IMR-90 (cell line): ENCODE measurements at regions not wholly inside any gene's neighbourhood (a gene's known extent, or its start where the extent isn't known, plus 50 kb on each side); places are given as distances from the start of the nearest gene placed in this dataset.

Source experiments
- ATAC-seq: fragments of 200-7000 bp; cut with Tn5 transposase; 2 replicates; pipeline ENCODE4 v1.9.1; 2020; ENCODE audit warnings: low read depth, mild to moderate bottlenecking, moderate library complexity
- BruUV-seq: library from RNA; stranded (reverse); fragments of 400-500 nt; replicated peaks from 2 replicates; lab custom pipeline; 2021; lab: Mats Ljungman, UMichigan
- CTCF ChIA-PET: fragments of 300-600 bp; formaldehyde crosslinking; extraction: SDS; loops from one replicate; lab custom pipeline; 2021; ENCODE audit warnings: antibody characterized with exemption; lab: Yijun Ruan, JAX
- POLR2A ChIA-PET: fragments of 300-600 bp; sonication (Branson Sonifier 250); formaldehyde crosslinking; loops from one replicate; lab custom pipeline; 2022; ENCODE audit warnings: antibody characterized with exemption; ENCODE audit not compliant: unreplicated experiment; lab: Charles Lee
- DNase-seq: peaks from one replicate; pipeline ENCODE4 v3.0.0; 2013
- H2AFZ ChIP-seq: replicated peaks from 2 replicates; pipeline ENCODE3; 2013; ENCODE audit warnings: low read length, mild to moderate bottlenecking; ENCODE audit not compliant: poor library complexity
- H2AK5ac ChIP-seq: 2 replicates; pipeline ENCODE4 v1.6.1; 2013; ENCODE audit warnings: low read depth, low read length, inconsistent platforms
- H2AK9ac ChIP-seq: replicated peaks from 2 replicates; pipeline ENCODE3; 2013; ENCODE audit warnings: mild to moderate bottlenecking, low read depth, low read length, moderate library complexity; ENCODE audit not compliant: poor library complexity
- H2BK120ac ChIP-seq: 2 replicates; pipeline ENCODE4 v1.6.1; 2013; ENCODE audit warnings: low read depth, low read length, inconsistent platforms
- H2BK15ac ChIP-seq: 3 replicates; pipeline ENCODE4 v1.6.1; 2013; ENCODE audit warnings: low read depth, low read length, inconsistent platforms
- H2BK20ac ChIP-seq: 2 replicates; pipeline ENCODE4 v1.6.1; 2013; ENCODE audit warnings: low read depth, mild to moderate bottlenecking, inconsistent platforms, low read length, moderate library complexity
- H2BK5ac ChIP-seq: 2 replicates; pipeline ENCODE4 v1.6.1; 2013; ENCODE audit warnings: mild to moderate bottlenecking, low read depth, low read length, inconsistent platforms; ENCODE audit not compliant: poor library complexity, severe bottlenecking
- H3K14ac ChIP-seq: replicated peaks from 2 replicates; pipeline ENCODE4 v1.6.1; 2013; ENCODE audit warnings: low read depth, low read length, inconsistent platforms
- H3K18ac ChIP-seq: 2 replicates; pipeline ENCODE4 v1.6.1; 2013; ENCODE audit warnings: low read depth, low read length, control low read depth
- H3K23ac ChIP-seq: 2 replicates; pipeline ENCODE4 v1.6.1; 2013; ENCODE audit warnings: low read depth, low read length, inconsistent platforms
- H3K27ac ChIP-seq: 2 replicates; pipeline ENCODE4 v1.5.1; 2013; ENCODE audit warnings: mild to moderate bottlenecking, control low read depth, low read length; ENCODE audit not compliant: insufficient read depth
- H3K27me3 ChIP-seq: 2 replicates; pipeline ENCODE4 v1.6.1; 2013; ENCODE audit warnings: low read length; ENCODE audit not compliant: control insufficient read depth, insufficient read depth
- H3K36me3 ChIP-seq: 2 replicates; pipeline ENCODE4 v1.6.1; 2013; ENCODE audit warnings: low read length, mixed read lengths; ENCODE audit not compliant: control insufficient read depth, insufficient read depth
- H3K4ac ChIP-seq: 2 replicates; pipeline ENCODE4 v1.6.1; 2013; ENCODE audit warnings: low read depth, low read length, inconsistent platforms
- H3K4me1 ChIP-seq: 2 replicates; pipeline ENCODE4 v1.6.1; 2013; ENCODE audit warnings: low read length, mixed read lengths; ENCODE audit not compliant: control insufficient read depth, insufficient read depth
- H3K4me2 ChIP-seq: 2 replicates; pipeline ENCODE4 v1.6.1; 2013; ENCODE audit warnings: low read depth, mild to moderate bottlenecking, control low read depth, low read length, moderate library complexity
- H3K4me3 ChIP-seq: 2 replicates; pipeline ENCODE4 v1.5.1; 2013; ENCODE audit warnings: low read depth, mild to moderate bottlenecking, control low read depth, low read length, moderate library complexity; ENCODE audit not compliant: insufficient read depth
- H3K56ac ChIP-seq: 2 replicates; pipeline ENCODE4 v1.6.1; 2013; ENCODE audit warnings: low read length, inconsistent platforms; ENCODE audit not compliant: insufficient read depth; ENCODE audit errors: extremely low read depth
- H3K79me1 ChIP-seq, 2 experiments: 2 replicates each; pipeline ENCODE4 v1.6.1; 2013; ENCODE audit warnings: low read length in 2 of 2, inconsistent platforms in 1 of 2, low read depth in 1 of 2
- H3K9ac ChIP-seq: 2 replicates; pipeline ENCODE4 v1.6.1; 2013; ENCODE audit warnings: low read depth, low read length, control low read depth
- H3K9me1 ChIP-seq: 2 replicates; pipeline ENCODE4 v1.6.1; 2013; ENCODE audit warnings: low read length, inconsistent platforms; ENCODE audit not compliant: insufficient read depth
- H3K9me3 ChIP-seq: 2 replicates; pipeline ENCODE4 v1.6.1; 2013; ENCODE audit warnings: low read length; ENCODE audit not compliant: control insufficient read depth, insufficient read depth
- H4K20me1 ChIP-seq: 2 replicates; pipeline ENCODE4 v1.6.1; 2013; ENCODE audit warnings: low read length, inconsistent platforms; ENCODE audit not compliant: insufficient read depth
- H4K5ac ChIP-seq: 2 replicates; pipeline ENCODE4 v1.6.1; 2013; ENCODE audit warnings: mild to moderate bottlenecking, low read depth, low read length, control low read depth
- H4K8ac ChIP-seq, 2 experiments: 2 replicates each; pipeline ENCODE4 v1.6.1; 2013; ENCODE audit warnings: low read depth in 2 of 2, low read length in 2 of 2, control low read depth in 1 of 2, inconsistent platforms in 1 of 2
- H4K91ac ChIP-seq: 2 replicates; pipeline ENCODE4 v1.6.1; 2013; ENCODE audit warnings: low read depth, low read length, inconsistent platforms; ENCODE audit not compliant: insufficient read depth
- BHLHE40 ChIP-seq: fragments of 150-350 bp; IDR thresholded peaks from 2 replicates; pipeline ENCODE4 v1.6.1; 2016; ENCODE audit warnings: mild to moderate bottlenecking, low read depth, low read length
- CEBPB ChIP-seq: IDR thresholded peaks from 2 replicates; pipeline ENCODE4 v1.6.1; 2012; ENCODE audit warnings: low read depth, low read length, improper control_type of control experiment
- CHD1 ChIP-seq: IDR thresholded peaks from 2 replicates; pipeline ENCODE4 v1.6.1; 2012; ENCODE audit warnings: low read depth, low read length, improper control_type of control experiment
- FOS ChIP-seq: fragments of 150-350 bp; IDR thresholded peaks from 2 replicates; pipeline ENCODE4 v1.6.1; 2016; ENCODE audit warnings: low read depth, low read length
- MAFK ChIP-seq: IDR thresholded peaks from 2 replicates; pipeline ENCODE4 v1.6.1; 2012; ENCODE audit warnings: low read depth, low read length, improper control_type of control experiment
- MAZ ChIP-seq: IDR thresholded peaks from 2 replicates; pipeline ENCODE4 v1.6.1; 2012; ENCODE audit warnings: low read depth, mild to moderate bottlenecking, low read length, improper control_type of control experiment, moderate library complexity, borderline replicate concordance
- MXI1 ChIP-seq: IDR thresholded peaks from 2 replicates; pipeline ENCODE4 v1.6.1; 2012; ENCODE audit warnings: low read depth, mild to moderate bottlenecking, low read length, moderate library complexity, borderline replicate concordance
- NFE2L2 ChIP-seq: fragments of 150-350 bp; IDR thresholded peaks from 2 replicates; pipeline ENCODE4 v1.6.1; 2016; ENCODE audit warnings: low read depth, mild to moderate bottlenecking, low read length
- POLR2A ChIP-seq: IDR thresholded peaks from 2 replicates; pipeline ENCODE4 v1.6.1; 2012; ENCODE audit warnings: mild to moderate bottlenecking, low read depth, low read length
- RAD21 ChIP-seq: IDR thresholded peaks from 2 replicates; pipeline ENCODE4 v1.6.1; 2012; ENCODE audit warnings: low read length, improper control_type of control experiment
- RCOR1 ChIP-seq: IDR thresholded peaks from 2 replicates; pipeline ENCODE4 v1.6.1; 2012; ENCODE audit warnings: mild to moderate bottlenecking, low read length, improper control_type of control experiment; ENCODE audit not compliant: insufficient replicate concordance
- RFX5 ChIP-seq: IDR thresholded peaks from 2 replicates; pipeline ENCODE4 v1.8.0; 2012; ENCODE audit warnings: low read depth, mild to moderate bottlenecking, low read length, moderate library complexity
- SMC3 ChIP-seq: fragments of 150-350 bp; IDR thresholded peaks from 2 replicates; pipeline ENCODE4 v1.6.1; 2016; ENCODE audit warnings: low read depth, mild to moderate bottlenecking, antibody characterized with exemption, low read length, moderate library complexity
- WGBS, 2 experiments: methylation state at CpG; one replicate each; pipeline versions ENCODE4 v1.1.5 to v1.1.7; 2013; ENCODE audit warnings: missing lambda C conversion rate in 2 of 2; ENCODE audit not compliant: insufficient read length in 1 of 2; ENCODE audit errors: extremely low coverage in 2 of 2; 5-methylcytosine and 5-hydroxymethylcytosine counted together
- dilution Hi-C: fragments of 300-500 bp; cut with HindIII; formaldehyde crosslinking; loops from one replicate; pipeline ENCODE4 v1.14.3; 2018; ENCODE audit warnings: low sequenced_read_pairs; ENCODE audit not compliant: unreplicated experiment
- in situ Hi-C: fragments of 300-500 bp; cut with MboI; formaldehyde crosslinking; loops from 3 replicates; pipeline ENCODE4 v1.14.3; 2019; ENCODE audit warnings: low sequenced_read_pairs, inconsistent platforms, mixed read lengths
- intact Hi-C: fragments of 100-400 bp; cut with micrococcal nuclease; formaldehyde crosslinking; loops from 2 replicates; pipeline ENCODE4 v1.10.0; 2022
- TF ChIP-seq, protein P1 (sequence below): conservative IDR thresholded peaks from 2 replicates; pipeline ENCODE4 v1.5.1; 2012; ENCODE audit warnings: mild to moderate bottlenecking, low read depth, low read length, improper control_type of control experiment
- TF ChIP-seq, protein P2 (sequence below): fragments of 150-350 bp; IDR thresholded peaks from 2 replicates; pipeline ENCODE4 v1.6.1; 2017; ENCODE audit warnings: mild to moderate bottlenecking, antibody characterized with exemption, low read length, low read depth
- TF ChIP-seq, protein P3 (sequence below): fragments of 150-350 bp; IDR thresholded peaks from 2 replicates; pipeline ENCODE4 v1.6.1; 2016; ENCODE audit warnings: low read depth, mild to moderate bottlenecking, low read length, moderate library complexity, borderline replicate concordance

DNA sequence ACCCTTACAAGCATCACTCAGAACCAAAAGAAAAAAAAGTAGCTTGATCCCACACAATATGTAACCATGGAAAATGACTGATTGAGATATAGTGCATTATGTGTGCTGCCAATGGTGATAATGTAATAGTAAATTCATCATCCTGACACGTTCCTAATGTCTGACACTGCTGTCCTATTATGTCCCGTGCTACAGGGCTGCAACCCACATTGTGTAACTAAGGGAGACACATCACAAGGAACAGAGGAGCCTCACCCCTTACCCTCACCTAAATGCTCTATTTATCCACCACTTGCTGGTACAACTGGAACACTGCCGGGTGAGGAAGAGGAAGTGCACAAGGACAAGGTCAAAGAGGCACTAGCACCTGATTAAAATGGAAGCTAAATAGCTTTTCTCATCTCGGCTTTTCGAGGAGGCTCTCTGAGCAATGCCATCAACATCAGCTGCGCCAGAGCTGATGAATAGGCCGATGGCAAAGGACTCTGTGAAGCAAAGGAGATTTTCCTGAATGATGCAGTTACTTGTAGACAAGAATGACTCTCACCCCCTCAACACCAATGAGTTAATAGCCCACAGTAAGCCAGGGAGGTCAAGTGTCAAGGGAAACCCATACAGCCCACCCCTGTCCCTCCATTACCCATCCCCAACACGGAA lies 181.6 kb downstream of the HNRNPD start:
- in situ Hi-C loops, result no loop called here
- TF ChIP-seq BHLHE40, result no peak
- no peak for TF ChIP-seq NFE2L2
- no peak for TF ChIP-seq CHD1
- TF ChIP-seq CEBPB, result no peak
- TF ChIP-seq RCOR1, result no peak
- no peak for TF ChIP-seq RAD21
- TF ChIP-seq MXI1, result no peak
- TF ChIP-seq, protein P1, sequence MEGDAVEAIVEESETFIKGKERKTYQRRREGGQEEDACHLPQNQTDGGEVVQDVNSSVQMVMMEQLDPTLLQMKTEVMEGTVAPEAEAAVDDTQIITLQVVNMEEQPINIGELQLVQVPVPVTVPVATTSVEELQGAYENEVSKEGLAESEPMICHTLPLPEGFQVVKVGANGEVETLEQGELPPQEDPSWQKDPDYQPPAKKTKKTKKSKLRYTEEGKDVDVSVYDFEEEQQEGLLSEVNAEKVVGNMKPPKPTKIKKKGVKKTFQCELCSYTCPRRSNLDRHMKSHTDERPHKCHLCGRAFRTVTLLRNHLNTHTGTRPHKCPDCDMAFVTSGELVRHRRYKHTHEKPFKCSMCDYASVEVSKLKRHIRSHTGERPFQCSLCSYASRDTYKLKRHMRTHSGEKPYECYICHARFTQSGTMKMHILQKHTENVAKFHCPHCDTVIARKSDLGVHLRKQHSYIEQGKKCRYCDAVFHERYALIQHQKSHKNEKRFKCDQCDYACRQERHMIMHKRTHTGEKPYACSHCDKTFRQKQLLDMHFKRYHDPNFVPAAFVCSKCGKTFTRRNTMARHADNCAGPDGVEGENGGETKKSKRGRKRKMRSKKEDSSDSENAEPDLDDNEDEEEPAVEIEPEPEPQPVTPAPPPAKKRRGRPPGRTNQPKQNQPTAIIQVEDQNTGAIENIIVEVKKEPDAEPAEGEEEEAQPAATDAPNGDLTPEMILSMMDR, result no peak
- no peak for TF ChIP-seq POLR2A
- TF ChIP-seq, protein P2, sequence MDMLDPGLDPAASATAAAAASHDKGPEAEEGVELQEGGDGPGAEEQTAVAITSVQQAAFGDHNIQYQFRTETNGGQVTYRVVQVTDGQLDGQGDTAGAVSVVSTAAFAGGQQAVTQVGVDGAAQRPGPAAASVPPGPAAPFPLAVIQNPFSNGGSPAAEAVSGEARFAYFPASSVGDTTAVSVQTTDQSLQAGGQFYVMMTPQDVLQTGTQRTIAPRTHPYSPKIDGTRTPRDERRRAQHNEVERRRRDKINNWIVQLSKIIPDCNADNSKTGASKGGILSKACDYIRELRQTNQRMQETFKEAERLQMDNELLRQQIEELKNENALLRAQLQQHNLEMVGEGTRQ, result no peak
- TF ChIP-seq MAFK, result no peak
- TF ChIP-seq SMC3, result no peak
- no peak for TF ChIP-seq RFX5
- TF ChIP-seq, protein P3, sequence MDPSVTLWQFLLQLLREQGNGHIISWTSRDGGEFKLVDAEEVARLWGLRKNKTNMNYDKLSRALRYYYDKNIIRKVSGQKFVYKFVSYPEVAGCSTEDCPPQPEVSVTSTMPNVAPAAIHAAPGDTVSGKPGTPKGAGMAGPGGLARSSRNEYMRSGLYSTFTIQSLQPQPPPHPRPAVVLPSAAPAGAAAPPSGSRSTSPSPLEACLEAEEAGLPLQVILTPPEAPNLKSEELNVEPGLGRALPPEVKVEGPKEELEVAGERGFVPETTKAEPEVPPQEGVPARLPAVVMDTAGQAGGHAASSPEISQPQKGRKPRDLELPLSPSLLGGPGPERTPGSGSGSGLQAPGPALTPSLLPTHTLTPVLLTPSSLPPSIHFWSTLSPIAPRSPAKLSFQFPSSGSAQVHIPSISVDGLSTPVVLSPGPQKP, result no peak
- TF ChIP-seq MAZ, result no peak
- TF ChIP-seq FOS, result no peak
- Histone ChIP-seq H3K9me3 (no peaks in the 10 kb centered on the region), H3K4me3 (no peak overlapping the region), H2BK20ac (no peak overlapping the region), H2AK5ac (no peak overlapping the region), H3K9ac (no peak overlapping the region), H4K20me1 (no peaks in the 10 kb centered on the region), H3K14ac (no peak overlapping the region), H3K27ac (no peak overlapping the region), H3K27me3 (no peaks in the 10 kb centered on the region), H3K36me3 (no peaks in the 10 kb centered on the region), H4K8ac (no peak overlapping the region), H2AFZ (no peak overlapping the region), H3K4me1 (no peaks in the 10 kb centered on the region), H3K4me2 (no peak overlapping the region), H2AK9ac (no peak overlapping the region), H3K4ac (no peak overlapping the region), H3K23ac (no peak overlapping the region), H2BK15ac (no peak overlapping the region), H4K91ac (no peak overlapping the region), H4K5ac (no peak overlapping the region), H3K18ac (no peak overlapping the region), H3K9me1 (no peaks in the 10 kb centered on the region), H2BK120ac (no peak overlapping the region), H3K56ac (no peak overlapping the region), H3K79me1 (no peaks in the 10 kb centered on the region), H2BK5ac (no peak overlapping the region)
- no peak for DNase-seq
- CTCF ChIA-PET, result no interaction called here
- ATAC-seq, result no peak
- dilution Hi-C loops, result no loop called here
- intact Hi-C loops, result no loop called here
- 0% methylated on average over 2 of the region's 8 CpGs; no CpG with 5 or more reads in 1 of the 2 experiments for WGBS, 2 experiments
- POLR2A ChIA-PET, result interaction anchor here (0.7 kb wide), 1 partner anchor 495 kb away, joined by 3 read pairs; no protein-coding TSS in a partner anchor
- no TSS peak for BruUV-seq
